ENCODE measurements at regions not wholly inside any gene's neighbourhood (a gene's known extent, or its start where the extent isn't known, plus 50 kb on each side); places are given as distances from the start of the nearest gene placed in this dataset.

DNA sequence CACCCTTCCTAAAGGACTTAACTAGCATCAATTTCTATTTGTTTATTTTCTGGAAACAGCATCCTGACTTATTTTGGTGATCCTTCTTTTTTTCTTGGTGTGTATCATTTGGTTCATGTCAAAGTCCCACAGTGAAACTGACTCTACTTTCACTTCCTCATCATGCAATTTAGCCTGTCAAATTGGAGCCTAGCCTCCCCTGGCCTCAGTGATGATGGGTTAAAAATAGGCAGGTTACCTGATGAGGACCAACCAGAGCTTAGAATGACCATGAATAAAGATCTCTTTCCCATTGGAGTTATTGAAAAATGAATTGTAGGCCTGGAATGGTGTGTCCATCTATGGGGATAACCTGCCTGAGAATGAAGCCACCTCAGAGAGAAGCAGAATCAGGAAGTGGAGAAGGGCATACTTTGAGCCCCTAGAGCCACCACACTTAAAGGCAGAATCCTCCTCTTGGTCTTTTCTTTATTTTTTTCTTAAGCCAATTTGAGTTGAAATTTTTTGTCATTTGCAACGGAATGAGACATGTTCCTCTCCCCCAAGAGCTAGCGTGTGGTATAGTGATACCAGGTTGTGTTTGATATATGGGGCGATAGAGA lies 105.6 kb downstream of the BTBD3 start:
- no peak for DNase-seq

DNA sequence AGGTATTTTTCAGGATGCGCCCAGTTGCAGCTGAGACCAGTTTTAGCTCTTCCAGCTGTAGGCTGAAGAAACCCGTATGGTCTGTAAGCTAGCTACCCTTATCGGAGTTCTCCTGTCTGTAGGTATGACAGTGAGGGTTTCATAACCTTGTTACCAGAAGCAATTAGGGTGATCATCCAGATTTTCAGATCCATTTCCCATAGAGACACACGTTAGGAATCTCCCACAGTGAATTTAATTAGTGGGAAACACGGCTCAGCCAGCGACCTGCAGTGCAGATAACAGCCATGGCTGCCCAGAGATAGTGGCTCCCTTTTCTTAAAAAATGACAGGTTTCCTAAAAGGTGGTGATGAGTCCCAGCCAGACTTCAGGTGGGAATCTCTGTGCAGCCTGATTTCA lies 111.1 kb downstream of the BTBD3 start:
- DNase-seq: no peak

DNA sequence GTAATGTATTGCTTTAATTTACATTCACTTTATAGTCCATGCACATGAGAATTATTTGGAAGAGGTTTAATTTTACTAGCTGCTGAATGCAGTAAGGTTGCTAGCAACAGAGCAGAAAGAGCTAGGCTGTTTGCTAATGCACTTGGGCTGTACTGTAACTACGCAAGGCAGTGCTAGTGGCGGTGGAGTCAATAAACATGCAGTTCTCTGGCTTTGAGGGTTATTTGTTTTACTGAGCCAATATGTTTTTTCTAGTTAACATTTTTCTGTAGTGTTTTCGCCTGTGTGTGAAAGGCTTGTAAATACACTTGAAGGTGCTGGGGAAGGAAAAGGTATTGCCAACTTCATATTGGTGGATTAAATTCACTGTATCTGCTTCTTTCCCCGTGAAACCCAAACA lies 112.8 kb downstream of the BTBD3 start:
- DNase-seq: no peak

DNA sequence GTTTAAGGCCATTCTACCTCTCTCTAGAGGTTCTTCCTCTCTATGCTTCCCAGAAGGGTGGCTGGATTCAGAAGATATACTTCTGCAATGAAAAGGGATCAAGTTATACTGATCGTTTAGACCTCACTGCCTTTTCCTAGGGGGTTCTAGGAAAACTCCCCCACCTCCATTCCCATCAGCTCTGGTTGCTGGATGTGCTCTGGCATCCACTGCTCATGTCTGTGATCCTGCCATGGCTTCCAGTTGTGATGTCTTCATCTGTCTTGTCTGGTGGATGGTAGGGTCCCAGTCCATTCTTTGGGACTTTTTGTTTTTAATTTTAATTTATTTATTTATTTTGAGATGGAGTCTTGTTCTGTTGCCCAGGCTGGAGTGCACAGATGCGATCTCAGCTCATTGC lies 118.4 kb downstream of the BTBD3 start:
- DNase-seq: no peak

DNA sequence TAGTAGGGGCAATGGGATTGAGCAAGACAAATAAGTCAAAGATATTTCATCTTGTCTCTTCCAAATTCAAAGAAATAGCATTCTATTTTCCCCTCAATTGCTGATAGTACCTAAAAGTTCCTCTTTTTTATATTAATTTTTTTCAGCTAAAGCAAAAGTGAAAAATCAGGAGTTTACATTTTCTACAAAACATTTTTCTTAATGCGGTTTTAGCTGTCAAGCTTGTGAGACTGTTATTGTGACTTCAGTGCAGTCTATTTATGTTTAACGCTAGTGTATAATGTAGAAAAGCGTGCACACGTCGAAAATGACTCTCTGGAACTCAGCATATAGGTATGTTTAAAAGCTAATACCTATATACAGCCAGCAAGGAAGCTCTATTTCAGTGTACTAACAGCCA lies 119.8 kb downstream of the BTBD3 start:
- no peak for DNase-seq

DNA sequence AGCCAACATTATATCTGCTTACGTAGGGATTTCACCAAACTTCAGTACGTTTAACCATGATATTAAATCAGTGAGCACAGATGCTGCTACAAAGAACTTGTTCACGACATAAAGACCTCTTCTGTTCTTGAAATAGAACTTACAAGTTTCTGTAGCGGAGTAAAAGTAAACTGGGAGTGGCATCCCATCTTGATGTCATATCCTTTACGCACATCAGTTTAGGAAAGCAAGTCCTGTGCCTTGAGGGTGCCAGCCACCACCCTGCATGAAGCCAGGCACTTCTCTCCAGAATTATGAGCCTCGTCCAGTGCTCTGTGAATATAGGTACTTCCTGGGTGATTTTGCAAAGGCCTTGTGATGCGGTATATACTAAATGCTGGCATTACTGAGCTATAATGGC lies 122.6 kb downstream of the BTBD3 start:
- no peak for DNase-seq

DNA sequence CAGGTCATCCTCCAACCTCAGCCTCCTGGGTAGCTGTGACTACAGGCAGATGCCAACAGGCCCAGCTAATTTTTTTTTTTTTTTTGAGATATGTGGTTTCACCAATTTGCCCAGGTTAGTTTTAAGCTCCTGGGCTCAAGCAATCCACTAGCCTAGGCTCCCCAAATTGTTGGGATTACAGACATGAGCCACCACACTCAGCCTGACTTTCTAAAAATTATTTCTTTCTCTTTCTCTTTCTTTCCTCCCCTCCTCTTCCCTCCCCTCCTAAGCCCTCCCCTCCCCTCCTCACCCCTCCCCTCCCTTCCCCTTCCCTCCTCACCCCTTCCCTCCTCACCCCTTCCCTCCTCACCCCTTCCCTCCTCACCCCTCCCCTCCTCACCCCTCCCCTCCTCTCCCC lies 127.3 kb downstream of the BTBD3 start:
- no peak for DNase-seq

DNA sequence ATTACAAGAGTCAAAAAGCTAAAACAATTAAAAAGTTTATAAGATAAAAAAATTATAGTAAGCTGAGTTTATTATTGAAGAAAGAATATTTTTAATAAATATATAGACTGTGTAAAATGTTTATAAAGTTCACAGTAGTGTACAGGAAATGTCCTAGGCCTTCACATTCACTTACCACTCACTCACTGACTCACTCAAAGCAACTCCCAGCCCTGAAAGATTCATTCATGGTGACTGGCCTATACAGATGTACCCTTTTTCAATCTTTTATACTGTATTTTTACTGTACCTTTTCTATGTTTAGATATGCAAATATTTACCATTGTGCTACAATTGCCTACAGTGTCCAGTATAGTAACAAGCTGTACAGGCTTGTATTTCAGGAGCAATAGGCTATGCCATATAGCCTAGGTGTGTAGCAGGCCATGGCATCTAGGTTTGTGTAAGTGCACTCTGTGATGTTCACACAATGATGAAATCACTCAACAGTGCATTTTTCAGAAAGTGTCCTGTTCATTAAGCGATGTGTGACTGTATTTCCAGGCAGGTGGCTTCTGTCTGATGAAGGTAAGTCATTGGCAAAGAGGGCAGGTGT lies 130.2 kb downstream of the BTBD3 start:
- no peak for DNase-seq

DNA sequence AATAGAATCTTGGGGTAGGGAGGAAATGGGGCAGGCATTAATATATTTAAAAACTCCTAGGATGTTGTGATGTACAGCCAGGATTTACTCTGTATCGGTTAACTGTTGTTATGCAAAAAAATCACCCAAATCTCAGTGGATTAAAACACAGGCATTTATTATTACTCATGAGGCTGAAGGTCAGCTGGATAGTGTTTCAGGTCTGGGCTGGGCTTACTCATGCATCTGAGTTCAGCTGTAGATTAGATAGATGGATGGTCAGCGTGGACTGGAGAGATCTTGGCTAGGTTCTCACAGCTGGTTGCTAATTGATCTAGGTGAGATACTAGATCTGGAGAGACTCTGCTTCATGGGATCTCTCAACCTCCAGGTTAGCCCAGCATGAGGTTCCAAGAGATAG lies 131.4 kb downstream of the BTBD3 start:
- DNase-seq: no peak

DNA sequence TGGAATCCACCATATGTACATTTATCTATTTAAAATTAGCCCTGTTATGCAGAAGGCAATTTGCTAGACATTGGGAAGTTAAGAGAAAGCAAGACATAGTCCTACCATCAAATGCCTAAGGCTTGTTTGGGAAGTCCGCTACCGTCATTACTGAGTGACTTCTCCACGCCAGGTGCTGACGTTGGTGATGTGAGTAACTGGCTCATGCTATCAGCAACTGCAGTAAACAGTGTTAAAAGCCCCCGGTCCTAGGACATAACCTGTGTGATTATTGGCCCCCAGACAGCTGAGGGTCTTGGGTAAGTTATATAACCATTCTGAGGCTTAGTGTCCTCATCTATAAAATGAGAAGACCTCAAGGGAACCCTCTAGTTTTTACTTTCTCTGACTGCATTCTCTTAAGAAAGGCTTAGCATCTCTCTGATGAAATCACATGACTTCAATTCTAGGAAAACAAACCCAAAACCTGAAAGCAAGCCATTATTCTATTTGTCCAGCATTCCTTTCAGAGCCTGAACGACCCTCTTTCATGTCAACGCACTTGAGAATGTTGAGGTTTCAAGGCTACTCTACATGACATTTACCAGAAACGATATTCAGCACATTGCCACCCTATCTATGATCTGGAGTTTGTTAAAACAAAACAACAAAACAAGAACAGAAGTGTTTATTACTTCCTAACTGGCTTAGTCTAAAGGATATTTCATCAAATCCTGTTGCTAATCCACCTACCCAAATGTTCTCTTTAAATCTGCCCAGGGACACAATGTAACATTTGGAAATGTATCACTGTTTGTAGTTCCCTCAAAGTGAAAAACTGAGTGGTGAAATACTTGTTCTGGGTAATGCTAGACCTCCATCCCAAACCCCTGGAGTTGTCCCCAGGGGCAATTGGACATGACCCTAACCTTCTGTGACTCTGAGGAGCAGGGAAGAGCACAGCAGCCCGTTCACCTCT lies 133.8 kb downstream of the BTBD3 start:
- DNase-seq: no peak

DNA sequence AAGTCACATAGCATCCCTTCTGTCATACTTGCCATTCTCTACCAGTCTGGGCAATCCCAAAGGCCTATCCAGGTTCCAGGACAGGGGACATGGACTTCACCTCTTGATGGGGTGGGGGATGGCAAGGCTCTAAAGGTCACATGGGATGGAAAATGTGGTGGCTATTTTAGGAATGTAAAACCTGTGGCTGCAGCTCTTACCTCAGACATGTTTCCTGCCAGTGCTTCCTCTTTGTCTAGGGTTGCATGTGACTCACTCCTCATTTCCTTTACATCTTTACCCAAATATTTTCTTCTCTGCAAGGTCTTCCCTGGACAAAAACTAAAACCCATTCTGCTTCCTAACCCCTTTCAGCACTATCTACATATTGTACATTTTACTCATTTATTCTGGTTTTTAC lies 135.7 kb downstream of the BTBD3 start:
- DNase-seq: no peak

DNA sequence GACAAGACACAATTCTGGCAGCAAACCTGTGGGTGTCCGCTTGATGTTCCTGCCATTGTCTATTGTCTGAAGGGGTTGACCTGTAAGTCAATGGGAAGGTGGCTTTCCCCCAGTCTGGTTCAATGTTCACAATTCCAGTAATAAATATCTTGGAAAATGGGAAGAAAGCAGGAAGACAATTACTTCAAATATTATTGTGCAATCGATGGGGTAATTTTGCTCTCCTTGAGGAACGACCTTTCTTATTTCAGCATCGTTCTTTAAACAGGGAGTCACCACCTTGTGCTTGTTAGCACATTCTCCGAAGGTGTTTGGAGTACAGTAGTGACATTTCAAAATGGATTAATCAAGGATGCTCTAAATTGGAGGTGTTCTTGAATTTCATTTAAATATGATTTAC lies 136.9 kb downstream of the BTBD3 start:
- no peak for DNase-seq

DNA sequence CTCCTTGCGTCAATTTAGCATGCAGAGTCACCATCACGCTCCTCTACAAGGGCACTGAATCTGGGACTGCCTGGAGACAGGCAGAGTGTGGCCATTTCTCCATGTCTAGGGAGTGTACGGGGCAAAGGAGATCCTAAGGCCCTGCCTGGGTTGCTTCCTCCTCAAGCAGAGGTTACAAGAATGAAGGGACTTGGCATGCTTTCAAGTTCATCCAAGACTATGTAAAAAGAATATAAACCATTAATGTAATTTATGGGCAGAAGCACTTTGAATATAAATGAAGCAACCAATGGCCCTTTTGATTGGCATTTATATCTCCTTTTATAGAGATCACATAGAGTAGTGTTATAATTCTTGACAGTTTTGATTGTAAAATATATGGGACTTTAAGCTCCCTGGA lies 137.5 kb downstream of the BTBD3 start:
- DNase-seq: no peak

DNA sequence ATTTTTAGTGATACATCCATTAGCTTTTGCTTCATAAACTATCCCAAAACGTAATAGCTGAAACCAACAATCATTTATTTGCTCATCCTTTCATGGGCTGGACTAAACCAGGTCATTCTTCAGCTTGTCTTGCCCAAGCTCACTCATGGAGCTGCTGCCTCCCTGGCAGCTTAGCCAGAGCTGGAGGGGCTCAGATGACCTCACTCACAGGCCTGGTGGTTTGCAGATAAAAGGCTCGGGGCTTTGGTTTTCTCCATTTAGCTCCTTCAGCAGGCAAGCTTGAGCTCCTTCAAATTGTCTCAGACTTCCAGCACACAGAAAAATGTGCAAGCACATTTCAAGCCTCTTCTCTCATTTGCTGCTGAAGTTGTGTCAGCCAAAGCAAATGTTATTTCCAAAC lies 139.1 kb downstream of the BTBD3 start:
- DNase-seq: no peak

DNA sequence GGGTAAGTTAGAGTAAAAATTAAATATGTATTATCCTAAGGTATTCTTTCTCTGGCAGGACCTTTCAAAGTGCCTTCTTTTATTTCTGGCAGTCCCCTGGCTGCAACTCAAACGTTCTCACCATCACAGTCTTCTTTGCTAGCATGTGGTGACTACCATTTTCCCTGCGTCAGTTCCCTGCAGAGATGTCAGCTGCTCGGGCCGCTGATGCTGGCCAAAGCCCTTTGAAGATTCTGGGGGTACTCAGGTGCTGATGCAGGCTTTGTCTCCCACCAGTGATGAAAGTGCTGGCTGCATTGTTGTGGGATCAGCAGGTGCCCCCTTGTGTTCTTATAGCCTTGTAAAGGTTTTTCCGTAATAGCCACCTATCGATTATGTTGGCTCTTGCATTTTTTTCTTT lies 140.1 kb downstream of the BTBD3 start:
- DNase-seq: no peak

DNA sequence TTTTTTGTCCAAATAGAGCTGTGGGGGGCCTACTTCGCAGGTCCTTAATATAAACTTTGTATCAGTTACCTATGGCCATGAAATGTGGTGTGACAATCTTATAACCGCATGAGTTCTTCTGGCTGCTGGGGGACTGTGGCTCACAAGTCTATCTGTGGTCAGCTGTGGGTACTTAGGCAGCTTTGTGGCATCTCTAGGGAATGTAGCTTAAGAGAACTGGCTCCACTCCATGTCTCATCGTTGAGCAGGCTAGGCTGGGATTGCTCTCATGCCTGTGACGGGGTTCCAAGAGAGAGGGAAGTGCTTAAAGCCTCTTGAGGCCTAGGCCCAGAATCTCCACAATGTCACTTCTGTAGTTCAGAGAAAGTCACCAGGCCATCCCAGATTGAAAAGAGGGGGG lies 140.5 kb downstream of the BTBD3 start:
- DNase-seq: no peak

DNA sequence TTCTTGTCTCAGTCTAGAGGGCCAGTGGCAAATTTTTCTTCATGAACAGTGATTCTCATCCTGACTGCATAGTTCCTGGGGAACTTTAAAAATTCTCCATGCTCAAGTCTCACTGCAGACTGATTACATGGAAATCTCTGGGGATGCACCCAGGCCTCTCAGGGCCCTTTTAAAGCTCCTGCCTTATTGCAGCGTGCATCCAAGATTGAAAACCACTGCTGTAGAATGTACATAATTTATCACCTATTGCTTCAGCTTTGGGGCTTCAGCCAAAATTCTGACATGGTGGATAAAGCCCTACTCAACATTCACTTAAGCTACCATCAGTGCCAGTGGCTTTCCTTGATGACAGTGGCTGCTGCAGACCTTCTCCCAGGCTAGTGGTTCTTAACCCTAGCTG lies 143.8 kb downstream of the BTBD3 start:
- no peak for DNase-seq

DNA sequence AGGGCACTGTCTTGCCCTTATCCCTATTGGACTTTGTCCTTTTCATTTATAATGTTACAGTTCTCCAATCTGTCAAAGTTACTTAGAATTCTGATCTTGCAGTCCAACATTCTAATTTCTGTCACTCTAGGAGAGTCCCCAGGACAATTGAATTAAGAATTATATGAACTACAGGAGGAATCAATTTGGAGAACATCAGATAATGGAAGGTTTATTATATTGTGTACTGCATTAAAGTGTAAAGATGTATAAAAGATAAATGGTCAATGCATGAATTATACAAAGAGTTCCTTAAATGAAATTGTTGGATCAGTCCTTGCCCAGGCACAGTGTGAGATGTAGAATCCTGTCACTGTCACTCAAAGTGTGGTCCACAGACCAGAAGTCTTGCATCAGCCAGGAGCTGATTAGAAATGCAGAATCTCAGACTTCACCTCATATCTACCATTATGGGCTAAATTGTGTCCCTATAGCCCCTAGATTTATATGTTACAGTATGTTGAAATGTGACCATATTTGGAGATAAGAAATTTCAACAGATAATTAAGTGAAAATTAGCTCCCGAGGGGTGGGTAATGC lies 145.5 kb downstream of the BTBD3 start:
- DNase-seq: no peak

DNA sequence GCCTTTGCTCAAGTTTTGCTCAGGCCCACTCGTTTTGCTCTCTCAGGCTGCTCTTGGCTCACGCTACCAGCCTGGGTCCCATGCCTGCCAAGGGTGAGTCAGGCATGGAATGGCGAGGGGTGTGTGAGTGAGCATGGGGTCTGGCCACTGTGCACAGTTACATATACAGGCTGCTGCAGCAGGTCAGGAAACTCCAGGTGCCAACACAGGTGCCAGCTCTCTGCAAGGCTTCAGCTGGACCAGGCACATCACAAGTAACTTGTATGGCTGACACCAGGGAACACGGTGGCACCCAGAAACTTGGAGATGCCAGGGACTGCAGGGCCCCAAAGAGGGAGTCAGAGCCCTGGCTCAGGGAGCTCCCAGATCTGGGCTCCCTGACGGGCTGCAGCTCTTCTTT lies 146.8 kb downstream of the BTBD3 start:
- DNase-seq: no peak

DNA sequence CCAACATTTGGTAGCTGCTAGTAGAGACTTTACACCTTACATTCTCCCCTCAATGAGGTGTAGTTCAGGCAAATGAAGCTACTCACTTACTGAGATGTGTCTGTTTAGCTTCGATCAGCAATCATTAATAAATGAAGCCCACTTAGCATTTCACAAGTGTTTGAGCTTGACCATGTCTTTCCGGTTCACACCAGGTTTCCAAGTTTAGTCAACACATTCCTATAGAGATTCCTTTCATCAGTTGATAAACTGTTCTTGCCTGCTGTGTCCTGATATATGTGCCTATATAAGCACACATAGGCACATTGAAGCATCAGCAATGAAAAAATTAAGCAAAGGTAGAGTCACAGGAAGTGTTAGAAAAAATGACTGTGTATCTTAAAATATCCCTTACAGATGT lies 150.0 kb downstream of the BTBD3 start:
- DNase-seq: no peak

DNA sequence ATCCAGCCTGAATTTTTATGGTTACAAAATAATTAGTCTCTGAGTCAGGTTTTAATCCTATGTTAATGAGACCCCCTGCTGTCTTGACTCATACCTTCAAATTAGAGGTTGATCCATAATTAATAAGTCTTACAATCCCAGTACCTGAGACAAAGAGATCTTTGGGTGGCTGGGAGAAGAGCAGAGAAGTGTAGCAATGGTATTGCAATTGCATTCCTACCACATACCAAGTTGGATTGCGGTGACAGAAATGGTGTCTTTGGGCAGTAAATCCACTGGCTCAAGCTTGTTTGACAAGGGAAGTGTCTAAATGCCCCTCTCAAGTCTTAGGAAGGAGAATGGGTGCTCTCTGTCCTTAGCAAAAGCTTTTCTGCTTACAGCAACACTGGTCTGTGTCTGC lies 150.4 kb downstream of the BTBD3 start:
- DNase-seq: no peak

DNA sequence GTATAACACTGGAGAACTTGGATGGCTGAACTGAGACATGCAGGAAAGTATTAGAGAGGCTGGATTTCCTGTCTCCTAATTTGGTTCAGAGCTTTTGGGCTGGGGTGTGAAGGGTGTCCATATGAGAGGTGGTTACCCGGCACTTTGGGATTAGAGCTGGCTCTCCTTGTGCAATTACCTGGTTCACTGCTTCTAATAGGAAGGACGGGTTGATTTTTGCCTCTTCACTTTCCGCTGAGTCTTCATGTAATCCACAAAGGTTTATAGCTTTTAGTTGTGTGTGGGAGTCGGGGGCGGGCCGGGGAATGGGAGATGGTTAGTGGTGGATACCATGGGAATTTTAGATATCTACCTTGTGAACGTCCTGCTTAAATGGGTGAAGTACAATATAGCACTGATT lies 151.5 kb downstream of the BTBD3 start:
- no peak for DNase-seq

DNA sequence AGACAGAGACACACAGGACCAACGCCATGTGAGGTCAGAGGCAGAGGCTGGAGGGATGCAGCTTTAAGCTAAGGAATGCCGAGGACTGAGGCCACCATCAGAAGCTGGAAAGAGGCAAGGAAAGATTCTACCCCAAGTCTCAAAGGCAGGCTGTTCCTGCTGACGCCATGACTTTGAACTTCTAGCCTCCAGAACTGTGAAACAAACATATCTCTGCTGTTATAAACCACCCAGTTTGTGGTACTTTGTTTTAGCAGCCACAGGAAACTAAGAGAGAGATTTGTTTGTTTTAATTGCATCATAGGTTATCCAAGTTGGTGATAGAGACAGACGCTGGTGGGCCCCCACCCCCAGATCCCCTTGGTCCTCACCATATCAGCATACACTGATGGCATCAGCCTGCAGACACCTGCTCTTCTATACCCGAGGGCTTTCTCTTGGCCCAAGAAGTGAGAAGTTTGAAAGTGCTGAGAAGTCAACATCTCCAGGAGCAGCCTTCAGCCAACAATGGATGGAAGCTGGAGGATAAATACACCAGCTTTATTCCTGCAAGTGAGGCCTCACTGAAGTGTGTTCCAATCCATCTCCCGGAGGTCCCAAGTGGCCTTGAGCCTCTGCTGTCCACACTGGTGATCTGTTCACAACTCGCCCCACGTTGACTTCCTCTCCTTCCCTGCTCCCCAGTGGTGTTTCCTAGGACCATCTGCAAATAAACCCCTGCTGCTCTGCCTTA lies 154.7 kb downstream of the BTBD3 start:
- no peak for DNase-seq

DNA sequence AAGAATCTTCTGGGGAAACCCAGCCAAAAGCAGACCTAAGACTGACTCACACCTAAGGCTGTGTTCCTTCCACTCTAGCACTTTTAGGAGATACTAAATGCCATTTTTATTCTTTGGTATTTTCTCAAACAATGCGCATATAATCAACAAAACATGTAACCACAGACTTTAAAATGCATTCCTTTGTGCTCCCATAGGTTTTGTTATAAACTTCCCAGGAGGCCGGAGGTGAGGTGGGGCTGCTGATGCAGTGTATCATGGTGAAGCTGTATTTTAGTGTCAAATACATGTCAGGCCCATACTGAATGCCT lies 155.2 kb downstream of the BTBD3 start:
- no peak for DNase-seq

Measured in NCI-H524 treated with DMSO at 0.1 percent for 48 hours (cell line).